ENCODE measurements at regions not wholly inside any gene's neighbourhood (a gene's known extent, or its start where the extent isn't known, plus 50 kb on each side); places are given as distances from the start of the nearest gene placed in this dataset.
"Not testable (repeated sequence)": the region's sequence is repeated elsewhere in the genome, so short reads cannot be mapped to it uniquely, and the experiment has no call there.

DNA sequence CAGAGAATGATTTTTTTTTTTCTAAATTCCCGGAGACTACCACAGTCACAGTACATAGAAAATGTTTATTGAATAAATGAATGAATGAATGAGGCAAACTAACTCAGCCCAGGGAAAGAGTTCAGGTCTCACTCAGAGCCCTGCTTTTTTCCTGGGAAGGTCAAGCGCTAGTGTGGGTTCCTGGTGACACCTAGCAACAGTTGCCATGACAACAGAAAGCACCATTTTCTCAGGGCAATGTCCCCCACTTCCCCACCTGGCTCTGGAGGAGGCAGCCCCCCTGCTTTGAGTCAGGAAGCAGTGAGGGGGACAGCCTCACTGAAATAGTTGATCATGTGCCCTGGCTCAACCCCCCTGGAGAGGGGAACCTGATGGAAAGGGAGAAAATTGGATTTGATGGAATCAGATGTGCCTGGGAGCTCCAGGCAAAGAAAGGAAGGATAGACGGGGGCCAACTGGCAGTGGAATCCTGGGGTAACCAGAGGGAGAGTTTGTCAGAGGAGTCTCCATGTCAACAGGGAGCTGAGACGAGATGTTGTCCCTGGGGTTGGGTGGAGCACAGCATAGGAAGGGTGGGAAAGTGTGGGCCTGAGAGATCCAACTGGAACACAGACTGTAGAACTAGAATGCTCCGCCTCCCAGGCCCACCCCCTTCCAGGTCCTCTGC lies 242.2 kb upstream of the CCL2 start:
- DNase-seq (ENCODE audit: low read depth in 2 of 2): no peak

DNA sequence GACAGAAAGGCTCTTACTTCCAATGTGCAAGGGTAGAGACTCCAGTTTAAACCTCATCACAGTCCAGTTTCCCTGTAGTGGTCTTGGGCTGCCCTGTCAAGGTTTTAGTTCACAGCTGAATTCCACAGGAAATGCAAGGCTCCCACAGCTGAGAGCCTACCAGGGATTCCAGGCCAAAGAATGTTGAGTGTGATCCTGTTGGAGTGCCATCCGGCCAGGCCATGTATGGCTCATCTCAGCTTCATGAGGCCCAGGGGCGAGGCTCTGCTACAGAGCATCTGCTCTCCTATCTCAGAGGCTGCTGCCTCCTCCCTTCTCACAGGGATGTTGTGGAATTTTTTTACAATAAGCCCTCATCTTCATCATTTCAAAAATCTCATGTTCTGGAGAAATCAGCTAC lies 239.8 kb upstream of the CCL2 start:
- DNase-seq (ENCODE audit: low read depth in 2 of 2): no peak

DNA sequence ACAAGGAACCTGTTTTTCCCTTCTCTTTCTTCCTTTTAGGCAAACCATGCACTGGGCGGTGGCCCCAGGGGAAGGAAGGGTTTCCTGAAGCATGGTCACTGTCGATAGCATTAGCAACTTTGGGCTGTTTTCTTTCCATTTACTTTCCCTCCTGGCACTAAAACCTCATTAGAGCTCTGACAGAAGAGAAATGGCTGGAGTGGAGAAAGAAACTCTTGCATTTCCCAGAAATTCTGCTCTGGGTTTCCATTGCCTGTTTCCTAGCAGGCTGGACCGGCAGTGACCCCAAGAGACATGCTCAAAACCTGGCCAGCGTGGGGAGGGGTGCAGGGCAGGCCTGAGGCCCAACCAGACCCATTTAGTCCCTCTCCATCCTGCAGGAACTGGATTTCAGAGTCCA lies 230.7 kb upstream of the CCL2 start:
- DNase-seq (ENCODE audit: low read depth in 2 of 2): no peak

DNA sequence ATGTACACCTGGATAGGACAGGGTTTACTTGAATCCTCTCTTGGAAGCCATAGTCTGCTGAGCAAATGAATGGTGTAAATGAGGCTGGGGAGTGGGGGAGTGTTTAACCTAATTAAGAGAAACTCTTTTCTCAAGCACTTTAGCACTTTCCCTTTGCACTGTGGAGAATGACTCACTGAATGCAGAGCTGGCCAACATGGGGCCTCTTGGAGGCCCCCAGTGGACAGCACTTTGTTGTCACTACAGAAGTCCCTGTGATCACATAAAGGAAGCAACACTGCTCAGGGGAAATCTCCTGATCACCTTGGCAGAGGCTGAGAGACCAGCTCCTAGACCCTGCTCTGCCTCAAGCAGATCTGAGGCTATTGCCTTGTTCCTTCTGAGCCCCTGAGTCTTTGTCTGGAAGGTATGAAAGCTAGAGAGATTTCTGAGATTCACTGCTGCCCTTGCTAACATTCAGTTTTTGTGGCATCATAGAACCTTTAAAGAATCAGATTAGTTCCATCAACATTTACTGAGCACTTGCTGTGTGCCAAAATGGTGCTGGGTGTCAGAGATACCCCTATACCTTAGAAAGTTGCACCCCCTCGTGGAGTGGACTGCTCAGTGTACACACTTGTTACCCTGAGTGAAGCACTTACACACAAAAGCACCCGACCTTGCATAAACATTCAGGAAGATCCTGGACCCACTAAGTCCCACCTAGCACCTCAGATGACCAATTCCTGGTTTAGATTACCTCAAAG lies 230.1 kb upstream of the CCL2 start:
- no peak for DNase-seq (ENCODE audit: low read depth in 2 of 2)

DNA sequence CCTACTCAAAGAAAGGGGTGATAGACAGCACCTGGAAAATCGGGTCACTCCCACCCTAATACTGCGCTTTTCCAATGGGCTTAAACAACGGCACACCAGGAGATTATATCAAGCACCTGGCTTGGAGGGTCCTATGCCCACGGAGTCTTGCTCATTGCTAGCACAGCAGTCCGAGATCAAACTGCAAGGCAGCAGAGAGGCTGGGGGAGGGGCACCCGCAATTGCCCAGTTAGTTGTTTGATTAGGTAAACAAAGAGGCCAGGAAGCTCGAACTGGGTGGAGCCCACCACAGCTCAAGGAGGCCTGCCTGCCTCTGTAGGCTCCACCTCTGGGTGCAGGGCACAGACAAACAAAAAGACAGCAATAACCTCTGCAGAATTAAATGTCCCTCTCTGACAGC lies 224.5 kb upstream of the CCL2 start:
- not testable (repeated sequence) for DNase-seq (ENCODE audit: low read depth in 2 of 2)

DNA sequence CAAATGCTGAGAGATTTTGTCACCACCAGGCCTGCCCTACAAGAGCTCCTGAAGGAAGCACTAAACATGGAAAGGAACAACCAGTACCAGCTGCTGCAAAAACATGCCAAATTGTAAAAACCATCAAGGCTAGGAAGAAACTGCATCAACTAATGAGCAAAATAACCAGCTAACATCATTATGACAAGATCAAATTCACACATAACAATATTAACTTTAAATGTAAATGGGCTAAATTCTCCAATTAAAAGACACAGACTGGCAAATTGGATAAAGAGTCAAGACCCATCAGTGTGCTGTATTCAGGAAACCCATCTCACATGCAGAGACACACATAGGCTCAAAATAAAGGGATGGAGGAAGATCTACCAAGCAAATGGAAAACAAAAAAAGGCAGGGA lies 222.8 kb upstream of the CCL2 start:
- not testable (repeated sequence) for DNase-seq (ENCODE audit: low read depth in 2 of 2)

DNA sequence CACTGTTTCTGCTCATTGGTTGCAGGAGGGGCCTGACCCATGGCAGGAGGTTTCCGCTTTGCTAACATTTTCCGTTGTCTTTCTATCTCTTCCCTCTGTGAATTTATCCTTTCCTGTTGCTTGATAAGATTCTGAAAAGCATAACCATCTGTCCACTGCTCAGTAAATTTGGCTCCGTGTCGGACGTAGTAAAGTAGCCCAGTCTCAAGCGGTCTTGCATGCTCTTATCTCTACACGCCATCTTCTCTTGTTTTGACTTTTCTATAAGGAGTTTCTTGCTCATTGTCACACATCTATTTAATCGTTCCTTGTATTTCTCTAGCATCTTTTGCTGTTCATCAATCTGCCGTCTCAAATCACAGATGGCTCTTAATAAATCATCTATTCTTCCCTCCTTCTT lies 216.3 kb upstream of the CCL2 start:
- DNase-seq (ENCODE audit: low read depth in 2 of 2): not testable (repeated sequence)

DNA sequence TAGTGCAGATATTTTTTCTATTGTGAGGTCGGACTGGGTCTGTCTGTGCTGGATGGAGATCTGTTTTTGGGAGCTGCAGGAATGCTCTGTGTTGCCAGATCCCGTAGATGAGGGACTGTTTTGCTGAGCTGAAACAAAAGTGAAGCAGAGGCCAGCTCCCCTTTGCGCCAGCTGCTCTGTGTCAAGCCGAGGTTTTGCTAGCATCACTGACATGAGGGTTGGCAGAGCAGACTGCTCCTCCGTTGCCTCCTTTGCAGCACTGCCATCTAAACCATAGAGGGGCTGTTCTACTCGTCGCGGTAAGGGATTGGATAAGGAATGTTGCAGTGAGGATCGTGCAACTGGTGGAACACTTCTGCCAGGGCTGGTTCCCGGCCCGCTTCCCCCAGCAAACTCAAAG lies 215.9 kb upstream of the CCL2 start:
- DNase-seq (ENCODE audit: low read depth in 2 of 2): not testable (repeated sequence)

DNA sequence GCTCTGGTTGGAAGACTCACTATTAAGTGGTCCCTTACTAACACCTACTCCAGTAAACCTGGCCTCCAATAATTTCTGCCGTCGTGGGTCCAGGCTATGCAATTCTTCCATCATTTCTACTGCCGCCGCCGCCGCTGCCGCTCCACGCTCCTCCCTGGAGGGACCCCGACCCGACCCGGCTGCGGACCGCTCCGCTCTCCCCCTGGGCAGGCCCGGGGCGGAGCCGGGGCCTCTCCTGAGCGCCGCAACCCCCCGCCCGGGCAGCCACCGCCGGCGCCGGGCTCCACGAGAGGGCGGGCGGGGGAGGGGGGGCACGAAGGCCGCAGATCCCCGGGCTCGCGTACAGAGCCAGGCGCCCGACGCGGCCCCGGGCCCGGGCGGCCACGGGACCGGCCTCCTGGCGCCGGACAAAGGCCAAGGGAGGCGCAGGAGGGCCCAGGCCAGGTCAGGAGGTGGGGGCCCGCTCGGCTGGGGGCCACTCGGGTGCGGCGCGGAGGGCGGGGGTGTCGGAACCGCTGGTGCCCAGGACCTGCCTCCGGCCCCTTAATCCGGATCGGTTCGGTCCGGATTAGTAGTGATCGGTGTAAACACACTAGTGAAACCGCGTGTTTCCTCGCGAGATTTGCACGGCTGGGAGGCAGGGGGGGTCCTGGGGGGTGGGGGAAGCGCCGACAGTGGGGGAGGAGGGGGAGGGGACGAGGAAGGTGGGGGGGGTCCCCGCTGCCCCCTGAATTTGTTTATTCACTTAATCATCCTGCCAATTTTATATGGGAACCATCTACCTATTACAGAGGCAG lies 215.1 kb upstream of the CCL2 start:
- DNase-seq (ENCODE audit: low read depth in 2 of 2): peak in 1 of 2 donors; percentile 6

DNA sequence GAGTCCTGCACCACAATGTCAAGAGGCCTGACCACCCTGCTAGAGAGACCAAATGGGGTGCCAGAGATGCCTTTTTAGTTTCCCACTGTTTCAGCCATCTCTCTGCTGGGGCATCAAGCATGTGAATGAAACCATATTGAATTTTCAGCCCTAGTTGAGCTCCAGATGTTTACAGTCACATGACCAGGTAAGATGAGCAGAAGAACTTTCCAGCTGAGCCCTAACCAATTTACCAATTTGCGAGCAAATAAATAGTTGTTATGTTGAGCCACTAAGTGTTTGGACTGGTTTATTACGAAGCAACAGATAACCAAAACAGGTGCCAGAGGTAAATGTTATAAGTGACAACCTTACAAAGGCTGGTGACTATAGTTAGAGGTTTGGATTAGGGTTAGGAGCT lies 209.1 kb upstream of the CCL2 start:
- no peak for DNase-seq (ENCODE audit: low read depth in 2 of 2)

DNA sequence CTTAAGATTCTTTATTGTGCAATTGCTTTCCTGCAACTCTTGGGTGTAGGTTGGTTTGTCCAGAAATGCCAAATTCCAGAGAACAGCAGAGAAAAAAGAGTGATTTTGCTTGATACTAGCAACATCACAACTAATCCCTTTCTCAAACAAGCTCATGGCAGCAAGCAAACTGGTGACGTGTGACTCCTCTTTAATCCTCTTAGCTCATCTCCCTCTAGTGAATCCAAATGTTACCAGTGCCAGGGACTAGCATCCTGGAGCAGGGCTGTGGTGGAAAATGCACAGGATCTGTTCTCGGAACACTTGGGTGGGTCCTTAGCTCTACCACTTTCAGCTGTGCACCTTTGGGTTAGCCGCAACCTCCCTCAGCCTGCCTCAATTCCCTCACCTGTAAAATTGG lies 204.0 kb upstream of the CCL2 start:
- DNase-seq (ENCODE audit: low read depth in 2 of 2): no peak

DNA sequence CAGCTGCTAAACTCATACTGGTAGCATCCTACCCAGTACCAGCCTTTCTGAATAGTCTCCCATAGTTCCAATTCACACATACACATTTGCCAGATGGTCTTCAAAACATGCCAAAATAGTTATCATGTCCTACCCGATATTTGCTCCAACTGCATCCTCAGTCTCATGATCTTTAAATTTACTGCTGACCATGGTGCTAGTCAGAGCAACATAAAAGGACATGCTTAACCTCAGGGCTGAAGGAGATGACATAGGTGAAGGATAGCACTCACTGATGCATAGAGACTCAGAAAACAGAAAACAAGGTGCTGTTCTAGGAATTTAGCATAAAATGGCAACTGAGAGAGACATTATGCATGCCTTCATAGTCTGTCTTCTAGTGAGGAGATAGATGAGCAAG lies 200.6 kb upstream of the CCL2 start:
- no peak for DNase-seq (ENCODE audit: low read depth in 2 of 2)

DNA sequence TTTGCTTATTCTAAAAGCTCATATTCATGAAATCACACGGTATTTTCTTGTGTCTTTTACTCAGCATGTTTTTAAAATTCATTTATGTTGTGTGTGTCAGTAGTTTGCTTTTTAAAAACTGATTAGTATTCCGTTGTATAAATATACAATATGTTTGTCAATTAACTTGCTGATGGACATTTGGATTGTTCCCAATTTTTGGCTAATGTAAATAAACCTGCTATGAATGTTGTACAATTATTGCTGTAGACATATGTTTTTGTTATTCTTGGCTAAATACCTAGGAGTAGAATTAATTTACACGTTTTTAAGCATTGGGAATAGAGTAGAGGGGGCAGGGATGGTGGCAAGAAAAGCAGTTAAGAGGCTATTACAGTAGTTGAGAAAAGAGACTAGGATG lies 199.5 kb upstream of the CCL2 start:
- no peak for DNase-seq (ENCODE audit: low read depth in 2 of 2)

DNA sequence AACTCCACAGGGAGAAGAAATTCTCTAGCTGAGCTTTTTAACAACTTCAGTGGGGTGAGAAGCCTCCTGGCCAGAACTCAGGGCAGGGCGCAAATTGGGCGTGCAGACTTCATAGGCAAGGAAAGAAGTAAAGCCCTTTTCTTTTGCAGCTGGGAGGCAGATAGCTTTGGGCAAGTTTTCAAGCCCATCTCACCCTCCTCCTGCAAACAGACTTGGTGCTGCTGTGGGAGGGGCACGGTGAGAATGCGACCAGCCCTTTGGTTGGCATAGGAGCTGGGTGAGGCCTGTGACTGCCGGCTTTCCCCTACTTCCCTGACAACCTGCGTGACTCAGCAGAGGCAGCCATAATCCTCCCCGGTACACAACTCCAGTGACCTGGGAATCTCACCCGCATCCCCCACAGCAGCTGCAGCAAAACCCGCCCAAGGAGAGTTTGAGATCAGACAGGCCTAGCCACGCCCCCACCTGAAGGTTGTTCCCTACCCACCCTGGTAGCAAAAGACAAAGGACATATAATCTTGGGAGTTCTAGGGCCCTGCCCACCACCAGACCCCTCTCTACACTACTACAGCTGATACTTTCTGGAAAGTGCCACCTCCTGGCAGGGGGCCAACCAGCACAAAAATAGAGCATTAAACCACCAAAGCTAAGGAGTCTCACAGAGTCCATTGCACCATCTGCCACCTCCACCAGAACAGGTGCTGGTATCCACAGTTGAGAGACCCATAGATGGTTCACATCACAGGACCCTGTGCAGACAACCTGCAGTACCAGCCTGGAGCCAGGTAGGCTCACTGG lies 195.5 kb upstream of the CCL2 start:
- DNase-seq (ENCODE audit: low read depth in 2 of 2): no peak

DNA sequence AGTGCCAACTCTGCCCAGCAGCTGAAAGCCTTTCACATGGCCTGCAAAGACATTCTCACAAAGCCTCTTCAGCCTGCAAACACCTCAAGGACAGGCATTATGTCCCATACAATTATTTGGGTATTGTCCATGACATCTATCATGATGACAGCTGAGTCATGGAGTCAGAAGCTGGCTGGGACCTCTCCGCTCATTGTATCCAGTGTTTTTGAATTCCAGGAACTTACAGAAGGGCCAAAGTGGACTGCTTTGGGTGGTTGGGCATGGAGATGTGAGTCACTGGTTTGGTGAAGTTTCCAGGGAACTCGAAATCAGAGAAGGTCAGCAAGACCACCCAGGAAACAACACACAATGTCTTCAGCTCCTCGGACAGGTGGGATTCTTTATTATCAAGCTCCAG lies 188.6 kb upstream of the CCL2 start:
- DNase-seq (ENCODE audit: low read depth in 2 of 2): no peak

DNA sequence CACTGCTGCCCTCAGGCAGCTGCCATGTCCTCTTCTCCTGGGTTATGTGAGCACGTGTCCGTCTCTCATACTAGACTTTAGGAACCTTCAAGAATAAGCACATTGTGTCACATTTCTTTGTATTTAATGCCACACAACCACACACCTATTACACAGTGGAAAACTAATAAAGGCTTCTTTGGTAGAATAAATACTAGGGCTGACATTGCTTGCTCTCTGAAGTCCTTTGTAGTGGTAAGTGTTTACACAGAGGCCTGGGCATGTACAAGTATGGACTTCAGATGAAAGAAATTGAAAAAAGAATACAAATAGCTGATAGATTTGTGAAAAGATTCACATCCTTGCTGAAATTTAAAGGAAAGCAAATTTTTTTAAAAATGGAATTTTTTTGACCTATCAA lies 188.1 kb upstream of the CCL2 start:
- DNase-seq (ENCODE audit: low read depth in 2 of 2): no peak

DNA sequence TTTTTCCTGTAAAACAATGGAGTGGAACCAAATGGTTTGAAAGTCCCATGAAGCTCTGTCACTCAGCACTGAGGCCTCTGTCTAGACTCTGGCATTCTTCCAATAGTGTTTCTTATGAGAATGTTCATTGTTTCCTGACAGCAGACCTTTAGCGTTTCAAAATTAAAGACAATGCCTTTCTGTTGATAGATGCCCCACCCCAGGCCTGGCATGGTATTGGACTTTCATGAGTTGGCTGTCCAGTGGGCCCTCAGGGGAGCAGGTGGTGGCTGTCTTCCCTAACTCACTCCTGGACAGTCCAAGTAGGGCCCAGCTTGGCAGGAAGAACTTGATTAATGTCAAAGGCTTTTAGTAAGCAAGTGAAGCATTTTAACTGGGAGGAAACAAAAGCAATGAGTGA lies 186.5 kb upstream of the CCL2 start:
- no peak for DNase-seq (ENCODE audit: low read depth in 2 of 2)

DNA sequence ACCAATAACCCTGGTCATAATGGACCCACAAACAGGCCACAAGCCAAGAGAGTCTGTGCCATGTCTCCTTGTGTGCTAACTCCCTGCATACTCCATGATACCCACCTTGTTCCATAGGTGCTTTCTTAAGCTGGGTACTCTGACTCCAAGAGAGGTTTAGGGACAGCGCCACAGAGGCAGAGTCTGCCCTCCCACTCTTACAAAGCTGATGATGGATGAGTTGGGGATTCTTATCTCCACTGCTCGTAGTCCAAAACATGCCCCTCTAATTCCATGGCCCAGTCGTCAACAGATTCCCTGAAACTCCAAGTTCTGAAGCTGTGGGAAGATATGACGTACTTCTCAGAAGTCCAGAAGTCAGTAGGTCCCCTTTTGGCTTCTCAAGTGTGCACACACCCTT lies 184.4 kb upstream of the CCL2 start:
- no peak for DNase-seq (ENCODE audit: low read depth in 2 of 2)

DNA sequence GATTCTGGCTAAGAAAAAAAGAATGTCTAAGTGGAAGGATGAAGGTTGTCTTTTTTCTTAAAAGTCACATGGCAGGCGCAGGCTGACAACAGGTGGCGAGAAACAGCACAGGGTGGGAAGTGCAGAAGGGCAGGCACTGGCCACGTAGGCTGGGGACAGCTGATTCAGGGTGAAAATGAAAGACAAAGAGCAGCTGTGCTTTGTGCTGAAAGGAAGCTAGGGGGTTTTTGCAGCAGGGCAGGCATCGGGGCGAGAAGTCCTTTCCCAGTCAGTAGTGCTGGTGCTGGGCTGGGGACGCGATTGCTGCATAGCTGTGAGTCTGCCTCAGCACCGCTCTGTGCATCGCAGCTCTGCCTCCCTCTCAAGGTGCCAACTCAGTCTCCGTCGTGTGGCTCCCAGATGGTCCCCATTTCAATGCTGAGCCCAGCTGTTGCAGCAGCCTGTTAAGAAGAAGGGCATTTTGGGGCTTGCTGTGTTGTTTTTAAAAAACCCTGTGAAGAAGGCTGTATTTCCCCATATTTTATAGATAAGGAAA lies 183.1 kb upstream of the CCL2 start:
- no peak for DNase-seq (ENCODE audit: low read depth in 2 of 2)

DNA sequence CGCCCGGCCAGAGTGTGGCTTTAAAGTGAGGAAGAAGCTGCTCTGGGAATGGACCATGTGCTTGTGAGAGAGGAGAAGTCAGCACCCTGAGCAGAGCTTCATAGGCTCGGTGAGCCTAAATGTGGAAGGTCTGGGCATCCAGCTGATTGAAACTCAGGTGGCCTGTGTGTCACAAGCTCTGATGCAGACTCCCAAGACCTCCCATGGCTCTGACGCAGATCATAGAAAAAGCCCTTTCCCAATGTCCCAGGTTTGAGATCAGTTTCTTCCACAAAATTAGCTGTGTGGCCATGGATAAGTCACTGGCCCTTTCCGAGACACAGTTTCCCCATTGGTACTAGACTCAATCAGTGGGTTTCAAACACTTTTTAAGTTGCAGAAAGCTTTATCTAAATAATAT lies 180.0 kb upstream of the CCL2 start:
- no peak for DNase-seq (ENCODE audit: low read depth in 2 of 2)

DNA sequence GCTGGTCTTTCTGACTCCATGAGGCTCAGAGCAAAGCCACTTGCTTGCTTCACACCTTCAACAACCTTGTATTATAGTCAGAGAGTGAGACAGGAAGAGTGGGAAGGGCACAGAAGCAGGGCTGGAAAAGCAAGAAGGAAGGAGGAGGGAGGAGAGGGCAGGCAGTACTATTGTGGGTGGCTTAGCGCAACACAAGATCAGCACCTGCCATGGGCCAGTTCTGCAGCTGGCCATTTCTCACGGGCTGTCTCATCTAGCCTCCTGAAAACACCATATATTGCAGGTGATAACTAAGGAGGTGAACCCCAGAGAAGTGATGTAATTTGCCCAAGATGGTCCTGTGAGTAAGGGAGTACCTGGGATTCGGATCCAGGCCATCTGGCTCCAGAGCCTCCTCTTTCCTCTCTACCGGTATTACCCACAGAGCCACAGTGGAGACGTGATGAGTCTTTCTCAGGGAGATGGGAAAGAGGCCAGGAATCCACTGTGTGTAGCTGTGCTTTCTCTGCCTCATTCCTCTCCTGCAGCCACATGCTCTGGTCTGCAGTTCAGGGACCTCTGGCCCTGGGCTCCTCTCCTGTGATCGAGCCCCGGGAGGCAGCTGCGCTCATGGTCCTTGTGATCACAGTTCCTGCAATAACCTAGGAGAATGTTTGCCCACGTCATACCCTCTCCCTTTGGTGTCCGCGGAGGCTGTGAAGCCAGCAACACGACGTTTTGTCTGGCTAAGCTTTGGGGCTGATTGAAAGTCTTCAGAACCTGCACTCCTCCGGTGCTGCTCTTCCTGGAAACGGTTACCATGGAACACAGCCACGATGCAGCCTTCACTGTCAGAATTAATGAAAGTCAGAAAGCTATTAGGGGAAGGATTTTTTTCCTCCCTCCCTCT lies 178.1 kb upstream of the CCL2 start:
- DNase-seq (ENCODE audit: low read depth in 2 of 2): no peak

All from stimulated activated CD8-positive, alpha-beta memory T cell treated with anti-CD3 and anti-CD28 coated beads, Interleukin-2, amount 100 ng/mL, for 1 hour (primary cell).